ENCODE measurements at regions not wholly inside any gene's neighbourhood (a gene's known extent, or its start where the extent isn't known, plus 50 kb on each side); places are given as distances from the start of the nearest gene placed in this dataset.
"Not testable (repeated sequence)": the region's sequence is repeated elsewhere in the genome, so short reads cannot be mapped to it uniquely, and the experiment has no call there.

DNA sequence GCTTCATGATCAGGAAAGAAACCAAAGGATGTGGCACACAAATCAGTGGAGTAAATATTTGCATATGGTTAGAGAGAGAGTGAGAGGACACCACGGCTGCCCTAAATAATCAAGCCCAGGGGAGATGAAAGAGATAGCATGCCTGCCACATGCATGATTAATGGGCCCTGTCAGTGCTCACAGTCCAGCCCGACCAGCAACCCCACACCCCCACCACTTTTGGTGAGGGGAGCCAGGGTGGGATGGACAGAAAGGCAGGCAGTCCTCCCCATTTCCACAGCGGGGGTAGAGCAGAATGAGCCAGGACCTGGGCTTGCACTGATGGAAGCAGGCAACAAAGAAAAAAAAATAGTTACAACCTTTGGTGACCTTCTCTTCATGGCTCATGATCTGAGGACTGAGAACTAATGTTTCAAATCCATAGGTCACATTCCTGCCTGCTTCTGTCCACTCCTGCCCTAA lies 545.0 kb downstream of the ETS1 start:
- DNase-seq (ENCODE audit: low read depth) = no peak
- no peak overlapping the region for H3K4me3 ChIP-seq (ENCODE audit: low read length)

DNA sequence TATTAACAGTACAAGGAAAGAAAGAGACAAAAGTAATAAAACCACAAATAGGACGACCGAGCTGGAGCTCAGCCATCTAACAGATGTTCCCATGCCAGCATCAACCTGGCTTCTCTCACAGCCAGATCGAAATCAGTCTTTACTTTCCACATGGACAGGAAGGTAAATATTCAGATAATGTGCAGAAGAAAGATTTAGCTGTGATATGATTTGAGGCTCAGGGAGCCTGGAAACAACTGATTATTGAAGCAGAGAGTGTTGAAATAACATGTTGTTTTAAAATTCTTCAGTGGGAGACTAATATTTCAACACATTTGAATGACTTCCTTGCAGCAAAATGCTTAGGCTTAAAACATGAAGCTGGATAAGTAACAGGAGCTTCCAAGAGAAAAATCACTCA lies 546.8 kb downstream of the ETS1 start:
- TF ChIP-seq, protein P1, sequence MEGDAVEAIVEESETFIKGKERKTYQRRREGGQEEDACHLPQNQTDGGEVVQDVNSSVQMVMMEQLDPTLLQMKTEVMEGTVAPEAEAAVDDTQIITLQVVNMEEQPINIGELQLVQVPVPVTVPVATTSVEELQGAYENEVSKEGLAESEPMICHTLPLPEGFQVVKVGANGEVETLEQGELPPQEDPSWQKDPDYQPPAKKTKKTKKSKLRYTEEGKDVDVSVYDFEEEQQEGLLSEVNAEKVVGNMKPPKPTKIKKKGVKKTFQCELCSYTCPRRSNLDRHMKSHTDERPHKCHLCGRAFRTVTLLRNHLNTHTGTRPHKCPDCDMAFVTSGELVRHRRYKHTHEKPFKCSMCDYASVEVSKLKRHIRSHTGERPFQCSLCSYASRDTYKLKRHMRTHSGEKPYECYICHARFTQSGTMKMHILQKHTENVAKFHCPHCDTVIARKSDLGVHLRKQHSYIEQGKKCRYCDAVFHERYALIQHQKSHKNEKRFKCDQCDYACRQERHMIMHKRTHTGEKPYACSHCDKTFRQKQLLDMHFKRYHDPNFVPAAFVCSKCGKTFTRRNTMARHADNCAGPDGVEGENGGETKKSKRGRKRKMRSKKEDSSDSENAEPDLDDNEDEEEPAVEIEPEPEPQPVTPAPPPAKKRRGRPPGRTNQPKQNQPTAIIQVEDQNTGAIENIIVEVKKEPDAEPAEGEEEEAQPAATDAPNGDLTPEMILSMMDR (conservative IDR thresholded peaks at IDR 0.05; ENCODE audit: low read length) = no peak
- DNase-seq (ENCODE audit: low read depth) = peak; percentile 69
- no peak overlapping the region for H3K4me3 ChIP-seq (ENCODE audit: low read length)

More for the DNA sequence above, 545.0 kb downstream of the ETS1 start:
- TF ChIP-seq, protein P1 (conservative IDR thresholded peaks at IDR 0.05; ENCODE audit: low read length) = no peak

DNA sequence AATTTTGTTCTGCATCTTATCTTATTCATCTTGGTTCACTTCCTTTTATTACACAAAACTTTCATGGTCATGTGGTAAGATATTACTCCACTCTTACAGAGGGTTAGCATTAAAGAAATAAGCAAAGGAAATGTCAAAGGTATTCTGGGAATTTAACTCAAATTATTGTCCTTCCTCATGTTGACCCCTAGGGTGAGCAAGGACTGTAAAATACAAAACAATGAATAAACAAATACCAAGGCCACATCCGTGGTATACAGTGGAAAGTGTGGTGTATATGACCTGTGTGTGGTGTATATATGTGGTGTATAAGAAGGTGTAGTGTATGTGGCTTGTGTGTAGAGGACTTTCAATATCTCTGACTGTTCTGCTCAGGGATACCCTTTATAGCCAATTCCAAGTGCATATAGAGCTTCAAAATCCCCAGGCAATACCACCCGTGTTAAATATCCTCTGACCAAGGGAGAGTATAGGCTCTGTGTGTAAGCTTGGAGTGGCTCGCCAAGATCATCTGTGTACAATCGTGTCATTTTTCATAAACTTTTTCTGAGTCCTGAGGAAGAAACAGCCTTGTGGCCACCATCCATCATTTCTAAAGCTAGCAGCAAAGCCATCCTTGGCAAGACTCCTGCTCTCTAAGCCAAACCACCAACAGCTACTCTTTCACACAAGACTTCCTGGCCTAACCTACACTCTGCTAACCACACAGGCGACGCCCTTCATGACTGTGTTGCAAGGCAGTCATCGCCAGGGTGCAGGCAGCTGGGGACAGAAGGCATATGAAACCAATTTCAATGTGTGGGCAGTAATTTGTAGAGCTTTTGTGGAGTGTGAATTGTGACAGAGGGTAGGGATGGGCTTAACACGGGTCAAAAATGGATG lies 548.0 kb downstream of the ETS1 start:
- DNase-seq (ENCODE audit: low read depth) = peak; percentile 99
- no peak overlapping the region for H3K4me3 ChIP-seq (ENCODE audit: low read length)

DNA sequence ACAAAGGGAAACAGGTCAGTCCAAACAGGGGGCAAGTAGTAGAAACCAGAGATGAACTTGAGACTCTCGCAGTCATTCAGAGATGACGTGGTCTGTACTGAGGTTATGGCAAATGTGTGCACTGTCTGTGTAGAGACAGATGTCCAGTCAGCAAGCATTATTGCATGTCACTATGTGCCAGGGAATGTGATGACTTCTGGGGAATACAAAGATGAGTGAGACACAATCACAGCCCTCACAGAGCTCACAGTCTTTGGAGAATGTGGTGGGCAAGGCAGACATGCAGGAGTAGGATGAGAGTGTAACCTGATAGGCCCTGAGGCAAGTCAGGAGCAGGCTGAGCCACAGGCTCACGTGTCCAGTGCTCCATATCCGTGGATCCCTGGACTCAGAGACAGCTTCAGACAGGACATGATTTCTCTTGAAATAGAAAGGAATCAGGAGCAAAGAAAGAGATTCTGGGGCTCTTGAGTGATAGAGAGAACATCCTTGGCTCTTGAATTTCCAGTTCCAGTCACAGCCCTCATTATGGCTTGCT lies 550.7 kb downstream of the ETS1 start:
- TF ChIP-seq, protein P1 (conservative IDR thresholded peaks at IDR 0.05; ENCODE audit: low read length) = no peak
- peak; percentile 16 for DNase-seq (ENCODE audit: low read depth)
- H3K4me3 ChIP-seq (ENCODE audit: low read length) = no peak overlapping the region

More for the DNA sequence above, 548.0 kb downstream of the ETS1 start:
- TF ChIP-seq, protein P1 (conservative IDR thresholded peaks at IDR 0.05; ENCODE audit: low read length) = peak; percentile 48

DNA sequence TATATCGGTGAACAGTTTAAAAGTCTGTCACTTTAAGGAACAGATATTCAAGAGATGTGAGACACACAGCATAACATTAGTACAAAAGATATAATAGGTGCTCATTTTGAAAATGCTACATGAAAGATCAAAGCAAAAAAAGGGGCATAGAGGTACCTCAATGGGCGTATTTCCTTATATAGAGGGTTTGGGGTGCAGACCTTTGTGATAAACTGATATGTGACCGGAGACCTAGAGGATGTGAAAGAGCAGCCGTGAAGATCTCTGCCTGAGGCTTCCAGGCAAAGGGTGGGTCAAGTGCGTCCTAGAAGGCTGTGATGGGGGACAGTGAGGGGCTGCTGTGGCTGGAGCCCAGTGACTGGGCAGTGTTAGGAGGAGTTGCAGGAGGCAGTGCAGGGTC lies 551.4 kb downstream of the ETS1 start:
- no peak overlapping the region for H3K4me3 ChIP-seq (ENCODE audit: low read length)
- TF ChIP-seq, protein P1 (conservative IDR thresholded peaks at IDR 0.05; ENCODE audit: low read length) = no peak
- DNase-seq (ENCODE audit: low read depth) = no peak

DNA sequence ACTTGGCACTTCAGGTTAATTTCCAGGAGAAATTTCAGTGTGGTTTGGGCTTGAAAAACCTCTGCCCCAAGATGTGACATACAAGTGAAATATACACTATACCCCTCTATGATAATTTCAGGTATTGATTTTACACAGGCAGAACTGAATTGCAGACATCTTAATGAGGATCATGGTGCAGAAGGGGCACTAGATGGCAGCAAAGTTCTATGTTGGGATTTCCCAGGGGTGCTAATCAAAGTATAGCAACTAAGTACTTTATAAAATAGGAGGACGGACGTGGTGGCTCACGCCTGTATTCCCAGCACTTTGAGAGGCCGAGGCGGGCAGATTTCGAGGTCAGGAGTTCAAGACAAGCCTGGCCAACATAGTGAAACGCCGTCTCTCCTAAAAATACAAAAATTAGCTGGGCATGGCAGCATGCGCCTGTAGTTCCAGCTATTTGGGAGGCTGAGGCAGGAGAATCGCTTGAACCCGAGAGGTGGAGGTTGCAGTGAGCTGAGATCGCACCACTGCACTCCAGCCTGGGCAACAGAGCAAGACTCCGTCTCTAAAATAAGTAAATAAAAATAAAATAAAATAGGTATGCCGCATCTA lies 555.7 kb downstream of the ETS1 start:
- TF ChIP-seq, protein P1 (conservative IDR thresholded peaks at IDR 0.05; ENCODE audit: low read length) = peak; percentile 92
- DNase-seq (ENCODE audit: low read depth) = peak; percentile 77
- not testable (repeated sequence) for H3K4me3 ChIP-seq (ENCODE audit: low read length)
